AG09319 (cell line): ENCODE measurements at regions not wholly inside any gene's neighbourhood (a gene's known extent, or its start where the extent isn't known, plus 50 kb on each side); places are given as distances from the start of the nearest gene placed in this dataset.
"Not testable (repeated sequence)": the region's sequence is repeated elsewhere in the genome, so short reads cannot be mapped to it uniquely, and the experiment has no call there.

Experiments
- DNase-seq: peaks from one replicate; pipeline ENCODE4 v3.0.0-alpha.2; 2010; ENCODE audit warnings: low read depth; ENCODE audit errors: extremely low read depth
- TF ChIP-seq, protein P1 (sequence below): IDR thresholded peaks from 2 replicates; pipeline ENCODE4 v1.5.1; 2011; ENCODE audit warnings: low read depth, mild to moderate bottlenecking, inconsistent platforms, low read length, moderate library complexity

DNA sequence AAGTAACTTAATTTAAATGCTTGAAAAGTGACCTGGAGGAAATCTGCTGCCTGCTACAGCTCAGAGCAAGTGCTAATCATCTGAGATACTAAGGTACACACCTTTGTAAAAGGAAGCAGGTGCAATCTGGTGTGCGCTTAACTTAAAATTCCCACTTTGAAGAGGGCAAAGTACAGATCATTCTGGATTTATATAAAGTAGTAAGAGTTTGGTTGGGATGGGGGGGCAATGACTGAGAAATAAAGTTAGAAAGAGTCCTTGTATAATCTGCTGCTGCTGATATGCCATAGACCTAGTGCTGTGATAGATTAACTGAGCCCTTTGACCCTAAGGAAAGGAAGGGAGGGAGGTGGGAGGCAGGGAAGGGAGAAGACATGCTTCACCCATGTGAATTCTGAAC lies 141.0 kb downstream of the MTNR1A start:
- TF ChIP-seq, protein P1, sequence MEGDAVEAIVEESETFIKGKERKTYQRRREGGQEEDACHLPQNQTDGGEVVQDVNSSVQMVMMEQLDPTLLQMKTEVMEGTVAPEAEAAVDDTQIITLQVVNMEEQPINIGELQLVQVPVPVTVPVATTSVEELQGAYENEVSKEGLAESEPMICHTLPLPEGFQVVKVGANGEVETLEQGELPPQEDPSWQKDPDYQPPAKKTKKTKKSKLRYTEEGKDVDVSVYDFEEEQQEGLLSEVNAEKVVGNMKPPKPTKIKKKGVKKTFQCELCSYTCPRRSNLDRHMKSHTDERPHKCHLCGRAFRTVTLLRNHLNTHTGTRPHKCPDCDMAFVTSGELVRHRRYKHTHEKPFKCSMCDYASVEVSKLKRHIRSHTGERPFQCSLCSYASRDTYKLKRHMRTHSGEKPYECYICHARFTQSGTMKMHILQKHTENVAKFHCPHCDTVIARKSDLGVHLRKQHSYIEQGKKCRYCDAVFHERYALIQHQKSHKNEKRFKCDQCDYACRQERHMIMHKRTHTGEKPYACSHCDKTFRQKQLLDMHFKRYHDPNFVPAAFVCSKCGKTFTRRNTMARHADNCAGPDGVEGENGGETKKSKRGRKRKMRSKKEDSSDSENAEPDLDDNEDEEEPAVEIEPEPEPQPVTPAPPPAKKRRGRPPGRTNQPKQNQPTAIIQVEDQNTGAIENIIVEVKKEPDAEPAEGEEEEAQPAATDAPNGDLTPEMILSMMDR = no peak
- no peak for DNase-seq

DNA sequence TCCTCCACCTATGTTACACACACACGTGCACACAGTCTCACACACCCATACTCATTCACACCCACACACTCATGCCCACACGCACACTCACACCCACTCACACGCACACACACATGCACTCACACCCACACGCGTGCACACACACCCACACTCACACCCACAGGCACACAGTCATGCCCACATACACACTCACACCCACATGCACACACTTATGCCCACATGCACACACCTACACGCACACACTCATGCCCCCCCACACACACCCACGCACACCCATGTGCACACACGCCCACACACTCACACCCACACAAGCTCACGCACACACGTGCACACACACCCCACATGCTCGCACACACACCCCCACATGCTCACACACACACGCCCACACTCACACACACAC lies 140.0 kb downstream of the F11 start:
- no peak for DNase-seq
- TF ChIP-seq, protein P1 = no peak

DNA sequence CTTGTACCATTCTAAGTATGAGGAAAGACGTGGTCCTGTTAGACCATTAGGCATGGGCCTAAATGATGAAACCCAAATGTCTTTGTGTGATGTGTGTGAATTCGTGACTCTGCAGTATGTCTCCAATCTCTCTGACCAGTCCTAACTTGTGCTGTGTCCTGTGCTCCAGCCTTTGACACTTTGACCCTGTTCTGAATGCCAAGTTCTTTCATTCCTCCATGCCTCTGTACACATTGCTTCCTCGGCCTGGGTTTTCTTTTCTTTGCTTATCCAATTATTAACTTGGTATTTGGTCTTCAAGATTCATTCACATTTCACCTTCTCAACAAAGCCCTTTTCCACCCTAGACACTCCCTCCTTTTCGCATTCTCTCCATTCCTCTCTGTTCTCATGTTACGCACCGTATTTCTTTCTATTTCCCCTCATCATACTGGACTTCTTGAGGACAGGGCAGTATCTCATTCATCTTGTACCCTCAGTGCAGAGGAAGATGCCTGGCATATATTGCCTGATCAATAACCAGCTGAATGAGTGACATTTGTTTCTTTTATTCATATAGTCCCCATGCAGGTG lies 138.7 kb downstream of the F11 start:
- TF ChIP-seq, protein P1 = no peak

DNA sequence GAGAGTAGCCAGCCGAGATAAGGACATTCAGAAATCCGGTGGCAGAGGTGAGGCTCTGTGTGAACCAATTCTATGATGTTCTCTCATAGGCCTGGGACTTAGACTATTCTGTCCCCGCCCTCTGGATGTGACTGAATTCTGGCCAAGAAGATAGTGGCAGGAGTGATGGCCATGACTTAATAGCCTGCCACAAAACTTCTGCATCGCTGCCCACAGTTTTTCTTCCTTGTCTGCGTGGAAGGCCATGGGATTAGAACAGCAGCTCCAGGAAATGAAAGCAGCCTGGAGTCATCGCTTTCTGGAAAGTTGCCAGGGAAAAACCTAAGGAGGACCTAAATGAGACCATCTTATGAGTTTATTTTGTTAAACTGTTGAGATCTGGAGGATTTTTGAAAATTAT lies 134.7 kb downstream of the F11 start:
- no peak for DNase-seq
- TF ChIP-seq, protein P1 = no peak

More for the DNA sequence above, 138.7 kb downstream of the F11 start:
- DNase-seq = no peak

DNA sequence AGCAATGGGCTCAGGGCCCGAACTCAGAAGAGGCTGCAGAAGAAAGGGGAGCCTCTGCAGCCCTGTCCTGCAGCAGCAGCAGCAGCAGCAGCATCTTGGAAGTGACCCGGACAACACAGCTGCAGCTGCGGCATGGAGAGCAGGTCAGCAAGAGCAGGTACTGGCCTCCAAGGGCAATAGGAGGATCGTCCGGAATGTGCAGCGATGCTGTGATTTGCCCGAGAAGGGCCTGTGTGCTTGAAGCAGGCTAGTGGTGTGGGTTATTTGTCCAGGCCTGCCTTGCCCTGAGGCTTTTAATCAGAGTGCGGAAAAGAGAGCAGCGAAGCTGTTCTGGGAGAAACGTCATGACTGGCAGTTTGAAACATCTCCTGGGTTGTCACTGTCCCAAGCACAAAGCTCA lies 126.0 kb downstream of the F11 start:
- DNase-seq = no peak
- TF ChIP-seq, protein P1 = no peak

DNA sequence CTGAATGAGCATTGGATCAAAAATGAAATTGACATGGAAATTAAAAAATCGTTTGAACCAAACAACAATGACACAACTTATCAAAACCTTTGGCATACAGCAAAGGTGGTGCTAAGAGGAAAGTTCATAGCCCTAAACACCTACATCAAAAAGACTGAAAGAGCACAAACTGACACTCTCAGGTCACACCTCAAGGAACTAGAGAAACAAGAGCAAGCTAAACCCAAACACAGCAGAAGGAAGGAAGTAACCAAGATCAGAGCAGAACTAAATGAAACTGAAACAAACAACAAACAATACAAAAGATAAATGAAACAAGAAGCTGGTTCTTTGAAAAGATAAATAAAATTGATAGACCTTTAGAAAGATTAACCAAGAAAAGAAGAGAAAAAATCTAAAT lies 118.3 kb downstream of the F11 start:
- DNase-seq = not testable (repeated sequence)

DNA sequence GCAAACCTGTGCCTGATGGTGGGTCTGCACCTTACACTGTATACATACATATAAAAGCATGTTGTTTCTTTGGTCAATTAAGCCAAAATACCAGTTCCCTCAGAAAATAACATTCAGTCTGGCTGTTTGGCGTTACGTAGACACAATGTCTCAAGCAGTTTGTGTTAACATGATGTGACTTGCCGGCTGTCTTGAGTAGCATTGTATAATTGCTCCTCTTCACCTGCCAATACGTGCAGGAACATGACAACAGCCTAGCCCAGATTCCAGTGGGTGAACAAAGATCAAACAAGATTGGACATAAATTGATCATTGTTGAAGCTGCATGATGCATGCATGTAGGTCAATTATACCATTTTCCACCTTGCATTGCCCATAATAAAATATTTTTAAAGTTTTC lies 102.3 kb downstream of the F11 start:
- DNase-seq = no peak
- TF ChIP-seq, protein P1 = no peak

DNA sequence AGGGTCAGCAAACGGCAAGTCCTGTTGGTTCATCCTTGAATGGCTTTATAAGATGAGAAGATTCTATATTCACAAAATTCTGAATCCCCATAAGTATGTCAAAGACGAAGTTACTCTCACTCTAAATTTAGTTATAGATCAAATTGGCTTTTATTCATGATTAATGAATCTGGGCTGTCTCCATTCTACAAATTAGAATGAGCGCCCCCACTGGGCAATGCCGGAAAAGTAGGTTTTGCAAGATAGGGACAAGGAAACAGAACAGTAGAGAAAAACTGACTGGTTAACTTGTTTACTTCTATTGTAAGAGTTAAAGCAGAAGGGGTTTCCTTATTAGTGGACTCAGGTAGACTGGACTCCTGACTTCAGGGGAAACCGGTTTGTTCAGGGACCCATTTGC lies 100.3 kb downstream of the F11 start:
- DNase-seq = no peak

DNA sequence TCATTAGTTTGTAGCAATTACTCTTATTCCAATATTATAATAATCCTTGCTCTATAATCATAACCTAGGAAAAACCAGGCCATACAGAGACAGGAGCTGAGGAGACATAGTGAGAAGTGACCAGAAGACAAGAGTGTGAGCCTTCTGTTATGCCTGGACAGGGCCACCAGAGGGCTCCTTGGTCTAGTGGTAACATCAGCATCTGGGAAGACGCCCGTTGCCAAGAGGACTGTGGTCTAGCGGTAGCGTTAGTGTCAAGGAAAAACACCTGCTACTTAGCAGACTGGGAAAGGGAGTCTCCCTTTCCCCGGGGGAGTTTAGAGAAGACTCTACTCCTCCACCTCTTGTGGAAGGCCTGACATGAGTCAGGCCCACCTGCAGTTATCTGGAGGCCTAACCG lies 97.0 kb downstream of the F11 start:
- not testable (repeated sequence) for DNase-seq

More for the DNA sequence above, 100.3 kb downstream of the F11 start:
- TF ChIP-seq, protein P1 = no peak
